GM19372 (cell line): ENCODE measurements at regions not wholly inside any gene's neighbourhood (a gene's known extent, or its start where the extent isn't known, plus 50 kb on each side); places are given as distances from the start of the nearest gene placed in this dataset.

ENCODE experiments used
- ATAC-seq: cut with Tn5 transposase; IDR thresholded peaks from one replicate; pipeline ENCODE4 v1.9.1; 2021; ENCODE audit warnings: mild to moderate bottlenecking, low read depth, moderate library complexity; ENCODE audit not compliant: unreplicated experiment

- ATAC-seq: no peak
These were observed 88.8 kb upstream of the IPO9 start for GRCh38 chr1:201740086-201740541.

- no peak for ATAC-seq
These were observed 88.3 kb upstream of the IPO9 start for GRCh38 chr1:201740670-201741111.

GRCh38 chr1:201741763-201742342 lies 87.1 kb upstream of the IPO9 start:
- ATAC-seq: no peak

- no peak for ATAC-seq
These were observed 86.5 kb upstream of the IPO9 start for GRCh38 chr1:201742476-201742875.

GRCh38 chr1:201742955-201743805 lies 85.8 kb upstream of the IPO9 start:
- ATAC-seq: no peak

- ATAC-seq: no peak
These were observed 83.9 kb upstream of the IPO9 start for GRCh38 chr1:201745023-201745422.

GRCh38 chr1:201746156-201746555 lies 82.8 kb upstream of the IPO9 start:
- ATAC-seq: no peak

GRCh38 chr1:201747261-201747660 lies 81.7 kb upstream of the IPO9 start:
- ATAC-seq: no peak

- no peak for ATAC-seq
These were observed 80.6 kb upstream of the IPO9 start for GRCh38 chr1:201748335-201748734.

- ATAC-seq: no peak
These were observed 79.8 kb upstream of the IPO9 start for GRCh38 chr1:201749059-201749690.

GRCh38 chr1:201750120-201750519 lies 78.8 kb upstream of the IPO9 start:
- ATAC-seq: no peak

- ATAC-seq: no peak
These were observed 78.0 kb upstream of the IPO9 start for GRCh38 chr1:201750934-201751333.

GRCh38 chr1:201751872-201752271 lies 77.1 kb upstream of the IPO9 start:
- ATAC-seq: no peak

- ATAC-seq: no peak
These were observed 76.6 kb upstream of the IPO9 start for GRCh38 chr1:201752333-201752732.

- no peak for ATAC-seq
These were observed 75.5 kb upstream of the IPO9 start for GRCh38 chr1:201753492-201753891.

- ATAC-seq: no peak
These were observed 74.6 kb upstream of the IPO9 start for GRCh38 chr1:201754353-201754752.

GRCh38 chr1:201755200-201755599 lies 73.8 kb upstream of the IPO9 start:
- ATAC-seq: no peak

GRCh38 chr1:201756406-201756805 lies 72.6 kb upstream of the IPO9 start:
- no peak for ATAC-seq

GRCh38 chr1:201758499-201759050 lies 70.4 kb upstream of the IPO9 start:
- ATAC-seq: no peak

- no peak for ATAC-seq
These were observed 69.7 kb upstream of the IPO9 start for GRCh38 chr1:201759194-201759815.

GRCh38 chr1:201760516-201760915 lies 68.4 kb upstream of the IPO9 start:
- no peak for ATAC-seq
